ENCODE measurements at regions not wholly inside any gene's neighbourhood (a gene's known extent, or its start where the extent isn't known, plus 50 kb on each side); places are given as distances from the start of the nearest gene placed in this dataset.

DNA sequence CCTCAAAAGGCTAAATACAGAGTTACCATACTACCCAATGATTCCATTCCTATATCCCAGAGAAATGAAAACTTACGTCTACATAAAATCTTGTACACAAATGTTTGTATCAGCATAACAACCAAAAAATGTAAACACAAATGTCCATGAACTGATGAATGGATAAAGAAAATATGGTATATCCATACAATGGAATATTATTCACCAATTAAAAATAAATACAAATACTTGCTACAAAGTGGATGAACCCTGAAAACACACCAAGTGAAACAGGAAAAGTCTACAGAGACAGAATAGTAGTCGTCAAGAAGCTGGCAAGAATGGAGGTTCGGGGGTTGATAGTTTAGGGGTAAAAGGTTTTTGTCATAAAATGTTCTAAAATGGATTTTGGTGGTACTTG, 54.0 kb upstream of the ANKRD28 start:
- Histone ChIP-seq H3K27ac (ENCODE audit: low read length) (no peak overlapping the region), H3K27me3 (ENCODE audit: control insufficient read depth in 1 of 2, insufficient read depth in 2 of 2, low read length in 2 of 2) (no peaks in the 10 kb centered on the region), H3K9me3 (ENCODE audit: control insufficient read depth in 2 of 2, low read length in 2 of 2) (no peaks in the 10 kb centered on the region)

GRCh38 chr3:15858547-15859506, 61.0 kb upstream of the ANKRD28 start:
- Histone ChIP-seq H3K4me1 (ENCODE audit: control insufficient read depth, insufficient read depth, low read length) (peaks cover 4% of the 10 kb centered on the region), H3K9me3 (ENCODE audit: control insufficient read depth in 2 of 2, low read length in 2 of 2) (no peaks in the 10 kb centered on the region), H3K27ac (ENCODE audit: low read length) (no peak overlapping the region), H3K27me3 (ENCODE audit: control insufficient read depth in 1 of 2, insufficient read depth in 2 of 2, low read length in 2 of 2) (no peaks in the 10 kb centered on the region), H3K4me3 (ENCODE audit: low read length in 2 of 2) (peak overlapping the region; percentile 75 to 79), H3K9ac (ENCODE audit: low read length in 2 of 2) (peak overlapping the region; percentile 66 to 68), H3K36me3 (ENCODE audit: control insufficient read depth in 2 of 2, insufficient read depth in 2 of 2, low read length in 2 of 2) (no peaks in the 10 kb centered on the region)

More for the DNA sequence above, 54.0 kb upstream of the ANKRD28 start:
- H3K36me3 ChIP-seq (ENCODE audit: control insufficient read depth in 2 of 2, insufficient read depth in 2 of 2, low read length in 2 of 2): no peaks in the 10 kb centered on the region
- no peaks in the 10 kb centered on the region for H3K4me1 ChIP-seq (ENCODE audit: control insufficient read depth, insufficient read depth, low read length)
- H3K9ac ChIP-seq (ENCODE audit: low read length in 2 of 2): no peak overlapping the region
- H3K4me3 ChIP-seq (ENCODE audit: low read length in 2 of 2): no peak overlapping the region

DNA sequence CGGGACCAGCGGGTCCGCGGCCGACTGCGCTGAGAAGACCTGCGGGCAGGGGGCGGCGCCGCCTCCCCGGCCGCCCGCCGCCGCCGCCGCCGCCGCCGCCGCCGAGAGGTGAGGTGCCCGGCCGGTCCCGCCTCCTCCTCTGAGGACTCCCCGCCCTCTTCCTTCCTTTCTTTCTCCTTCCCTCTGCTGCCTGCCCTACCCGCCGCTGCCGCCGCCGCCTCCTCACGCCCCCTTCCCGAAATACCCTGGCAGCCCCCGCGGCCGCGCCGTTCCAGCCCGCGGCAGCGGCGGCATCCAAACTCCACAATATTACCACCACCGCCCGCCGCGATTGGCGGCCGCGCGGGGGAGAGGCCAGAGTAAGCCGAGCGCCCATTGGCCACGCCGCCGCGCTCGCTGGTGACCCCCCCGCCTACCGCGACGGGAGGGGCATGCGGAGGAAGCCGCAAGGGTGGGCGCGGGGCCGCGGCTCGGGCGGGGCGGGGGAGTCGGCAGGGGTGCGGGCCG, 61.8 kb upstream of the ANKRD28 start:
- H3K27me3 ChIP-seq (ENCODE audit: control insufficient read depth in 1 of 2, insufficient read depth in 2 of 2, low read length in 2 of 2): no peaks in the 10 kb centered on the region
- H3K4me1 ChIP-seq (ENCODE audit: control insufficient read depth, insufficient read depth, low read length): peaks cover 4% of the 10 kb centered on the region
- no peak overlapping the region for H3K27ac ChIP-seq (ENCODE audit: low read length)
- H3K4me3 ChIP-seq (ENCODE audit: low read length in 2 of 2): peak overlapping the region; percentile 79
- peak overlapping the region in 1 of 2 donors; percentile 66 for H3K9ac ChIP-seq (ENCODE audit: low read length in 2 of 2)
- no peaks in the 10 kb centered on the region for H3K36me3 ChIP-seq (ENCODE audit: control insufficient read depth in 2 of 2, insufficient read depth in 2 of 2, low read length in 2 of 2)
- no peaks in the 10 kb centered on the region for H3K9me3 ChIP-seq (ENCODE audit: control insufficient read depth in 2 of 2, low read length in 2 of 2)

DNA sequence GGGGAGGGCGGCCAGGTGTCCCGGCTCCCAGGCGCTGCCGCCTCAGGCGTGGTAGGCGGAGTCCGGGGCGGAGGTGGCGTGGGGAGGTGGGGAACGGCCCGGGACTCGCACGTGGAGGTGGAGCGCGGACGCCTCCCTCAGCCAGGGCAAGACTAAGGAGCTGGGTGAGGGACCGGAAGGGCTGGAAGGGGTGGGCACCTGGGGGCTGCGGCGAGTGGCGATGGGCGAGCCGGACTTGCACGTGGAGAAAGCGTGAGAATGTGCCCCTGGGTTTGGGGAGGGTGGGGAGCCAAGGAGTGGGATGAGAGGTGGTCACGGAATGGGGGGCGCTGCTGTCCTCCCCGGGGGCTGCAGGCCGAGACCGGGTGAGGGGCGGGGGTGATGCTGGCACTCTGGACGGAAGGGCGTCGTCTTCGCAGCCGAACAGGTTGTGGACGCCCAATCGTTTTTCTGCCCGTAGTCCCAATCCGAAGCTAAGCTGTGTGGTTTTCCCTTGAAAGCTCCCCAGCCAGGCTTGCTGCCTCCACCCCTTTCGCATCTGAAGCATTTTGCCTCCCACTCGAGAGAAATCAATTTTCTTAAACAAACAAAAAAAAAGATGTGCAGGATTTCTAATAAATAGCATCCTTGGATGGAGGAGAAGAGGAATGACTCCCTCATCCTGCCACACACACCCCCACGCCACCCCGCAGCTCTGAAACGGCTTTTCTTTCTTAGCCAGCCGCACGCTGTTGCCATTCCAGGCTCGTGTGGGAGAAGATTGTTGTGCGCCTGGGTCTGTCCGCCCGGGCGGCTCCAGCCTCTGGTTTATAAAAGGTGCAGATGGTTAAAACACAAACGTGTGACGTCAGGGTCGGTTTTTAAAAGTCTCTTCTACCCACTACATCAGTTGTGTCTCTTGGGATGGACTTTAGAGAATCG, 62.5 kb upstream of the ANKRD28 start:
- Histone ChIP-seq H3K4me3 (ENCODE audit: low read length in 2 of 2) (peak overlapping the region; percentile 79), H3K9ac (ENCODE audit: low read length in 2 of 2) (peak overlapping the region; percentile 37 to 70), H3K27me3 (ENCODE audit: control insufficient read depth in 1 of 2, insufficient read depth in 2 of 2, low read length in 2 of 2) (no peaks in the 10 kb centered on the region), H3K4me1 (ENCODE audit: control insufficient read depth, insufficient read depth, low read length) (peaks cover 4% of the 10 kb centered on the region), H3K9me3 (ENCODE audit: control insufficient read depth in 2 of 2, low read length in 2 of 2) (no peaks in the 10 kb centered on the region), H3K27ac (ENCODE audit: low read length) (peak overlapping the region; percentile 8), H3K36me3 (ENCODE audit: control insufficient read depth in 2 of 2, insufficient read depth in 2 of 2, low read length in 2 of 2) (no peaks in the 10 kb centered on the region)

GRCh38 chr3:15861163-15861562, 63.4 kb upstream of the ANKRD28 start:
- Histone ChIP-seq H3K4me3 (ENCODE audit: low read length in 2 of 2) (no peak overlapping the region), H3K27me3 (ENCODE audit: control insufficient read depth in 1 of 2, insufficient read depth in 2 of 2, low read length in 2 of 2) (no peaks in the 10 kb centered on the region), H3K9ac (ENCODE audit: low read length in 2 of 2) (no peak overlapping the region), H3K36me3 (ENCODE audit: control insufficient read depth in 2 of 2, insufficient read depth in 2 of 2, low read length in 2 of 2) (no peaks in the 10 kb centered on the region), H3K4me1 (ENCODE audit: control insufficient read depth, insufficient read depth, low read length) (peaks cover 4% of the 10 kb centered on the region), H3K9me3 (ENCODE audit: control insufficient read depth in 2 of 2, low read length in 2 of 2) (no peaks in the 10 kb centered on the region), H3K27ac (ENCODE audit: low read length) (no peak overlapping the region)

DNA sequence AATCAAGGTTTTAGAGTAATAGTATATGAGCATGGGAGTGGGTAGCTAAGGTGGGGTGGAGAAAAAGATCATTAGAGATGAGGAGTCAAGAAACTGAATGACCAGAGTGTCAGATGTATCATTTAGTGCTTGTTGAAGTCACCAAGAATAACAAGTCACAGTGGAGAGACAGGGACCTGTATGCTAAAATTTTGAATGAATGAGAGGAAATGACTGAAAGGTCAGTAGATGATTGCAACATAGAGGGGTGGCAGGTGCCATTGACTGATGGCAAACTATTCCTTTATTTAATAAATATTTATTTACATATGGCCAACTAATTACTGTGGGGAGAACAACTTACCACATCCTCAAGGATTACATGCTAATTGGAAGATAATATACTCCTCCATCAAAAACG, 75.0 kb upstream of the ANKRD28 start:
- no peaks in the 10 kb centered on the region for H3K4me1 ChIP-seq (ENCODE audit: control insufficient read depth, insufficient read depth, low read length)
- no peak overlapping the region for H3K4me3 ChIP-seq (ENCODE audit: low read length in 2 of 2)
- no peaks in the 10 kb centered on the region for H3K9me3 ChIP-seq (ENCODE audit: control insufficient read depth in 2 of 2, low read length in 2 of 2)
- no peak overlapping the region for H3K9ac ChIP-seq (ENCODE audit: low read length in 2 of 2)
- H3K27me3 ChIP-seq (ENCODE audit: control insufficient read depth in 1 of 2, insufficient read depth in 2 of 2, low read length in 2 of 2): no peaks in the 10 kb centered on the region
- H3K27ac ChIP-seq (ENCODE audit: low read length): no peak overlapping the region
- no peaks in the 10 kb centered on the region for H3K36me3 ChIP-seq (ENCODE audit: control insufficient read depth in 2 of 2, insufficient read depth in 2 of 2, low read length in 2 of 2)

- Histone ChIP-seq H3K9ac (ENCODE audit: low read length in 2 of 2) (no peak overlapping the region), H3K9me3 (ENCODE audit: control insufficient read depth in 2 of 2, low read length in 2 of 2) (no peaks in the 10 kb centered on the region), H3K36me3 (ENCODE audit: control insufficient read depth in 2 of 2, insufficient read depth in 2 of 2, low read length in 2 of 2) (no peaks in the 10 kb centered on the region), H3K4me1 (ENCODE audit: control insufficient read depth, insufficient read depth, low read length) (no peaks in the 10 kb centered on the region), H3K27me3 (ENCODE audit: control insufficient read depth in 1 of 2, insufficient read depth in 2 of 2, low read length in 2 of 2) (no peaks in the 10 kb centered on the region), H3K4me3 (ENCODE audit: low read length in 2 of 2) (no peak overlapping the region), H3K27ac (ENCODE audit: low read length) (no peak overlapping the region)
Measured at GRCh38 chr3:15873415-15873814, 75.6 kb upstream of the ANKRD28 start.

DNA sequence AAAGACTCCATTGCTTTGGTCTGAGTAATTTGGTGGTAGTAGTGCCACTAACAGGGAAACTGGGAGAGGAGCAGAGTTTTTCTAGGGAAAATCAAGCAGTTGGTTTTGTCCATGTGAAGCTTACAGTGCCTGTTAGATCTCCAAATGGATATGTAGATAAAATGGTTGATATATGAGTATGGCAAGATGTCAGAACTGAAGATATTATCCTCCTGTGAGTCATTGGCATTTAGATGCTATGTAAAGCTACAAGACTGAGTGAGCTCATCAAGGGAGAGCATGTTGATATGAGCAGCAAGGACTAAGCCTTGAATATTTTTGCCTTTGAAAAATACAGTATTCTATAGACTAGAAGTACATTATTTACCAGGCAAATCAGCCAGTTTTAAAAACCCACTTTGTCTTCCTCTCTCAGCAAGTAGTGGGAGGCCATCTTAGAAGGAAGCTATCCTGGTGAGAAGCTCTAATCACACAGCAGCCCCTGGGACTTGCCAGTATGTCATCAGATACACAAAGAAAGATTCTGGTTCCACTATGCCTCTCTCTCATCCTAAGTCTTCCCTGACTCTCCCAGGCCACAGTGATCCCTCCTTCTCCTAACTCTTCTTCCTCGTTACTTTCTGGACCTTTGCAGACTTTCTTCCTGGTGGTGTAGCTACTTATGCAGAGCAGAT, 77.4 kb upstream of the ANKRD28 start:
- no peak overlapping the region for H3K9ac ChIP-seq (ENCODE audit: low read length in 2 of 2)
- H3K9me3 ChIP-seq (ENCODE audit: control insufficient read depth in 2 of 2, low read length in 2 of 2): no peaks in the 10 kb centered on the region
- no peak overlapping the region for H3K4me3 ChIP-seq (ENCODE audit: low read length in 2 of 2)
- H3K36me3 ChIP-seq (ENCODE audit: control insufficient read depth in 2 of 2, insufficient read depth in 2 of 2, low read length in 2 of 2): no peaks in the 10 kb centered on the region
- no peak overlapping the region for H3K27ac ChIP-seq (ENCODE audit: low read length)
- no peaks in the 10 kb centered on the region for H3K4me1 ChIP-seq (ENCODE audit: control insufficient read depth, insufficient read depth, low read length)
- H3K27me3 ChIP-seq (ENCODE audit: control insufficient read depth in 1 of 2, insufficient read depth in 2 of 2, low read length in 2 of 2): no peaks in the 10 kb centered on the region

DNA sequence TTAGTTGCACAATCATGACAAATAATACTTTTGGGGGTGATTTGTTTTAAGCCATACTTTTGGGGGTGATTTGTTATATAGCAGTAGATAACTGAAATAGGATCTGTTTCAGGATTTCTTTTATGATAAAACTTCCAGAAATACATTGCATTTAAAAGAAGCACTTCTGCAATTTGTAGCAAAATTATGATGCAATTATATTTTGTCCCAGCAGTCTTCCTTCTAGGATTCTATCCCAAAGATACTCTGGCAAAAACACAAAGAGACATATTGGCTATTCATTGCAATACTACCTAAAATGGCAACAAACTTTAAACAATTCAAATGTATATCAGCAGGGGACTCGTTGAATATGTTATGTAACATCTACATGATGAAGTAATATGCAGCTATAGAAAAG, 78.9 kb upstream of the ANKRD28 start:
- no peak overlapping the region for H3K27ac ChIP-seq (ENCODE audit: low read length)
- no peak overlapping the region for H3K4me3 ChIP-seq (ENCODE audit: low read length in 2 of 2)
- H3K9ac ChIP-seq (ENCODE audit: low read length in 2 of 2): no peak overlapping the region
- H3K27me3 ChIP-seq (ENCODE audit: control insufficient read depth in 1 of 2, insufficient read depth in 2 of 2, low read length in 2 of 2): no peaks in the 10 kb centered on the region
- H3K36me3 ChIP-seq (ENCODE audit: control insufficient read depth in 2 of 2, insufficient read depth in 2 of 2, low read length in 2 of 2): no peaks in the 10 kb centered on the region
- H3K9me3 ChIP-seq (ENCODE audit: control insufficient read depth in 2 of 2, low read length in 2 of 2): no peaks in the 10 kb centered on the region
- no peaks in the 10 kb centered on the region for H3K4me1 ChIP-seq (ENCODE audit: control insufficient read depth, insufficient read depth, low read length)

- H3K9ac ChIP-seq (ENCODE audit: low read length in 2 of 2): no peak overlapping the region
- no peaks in the 10 kb centered on the region for H3K36me3 ChIP-seq (ENCODE audit: control insufficient read depth in 2 of 2, insufficient read depth in 2 of 2, low read length in 2 of 2)
- no peak overlapping the region for H3K4me3 ChIP-seq (ENCODE audit: low read length in 2 of 2)
- no peaks in the 10 kb centered on the region for H3K27me3 ChIP-seq (ENCODE audit: control insufficient read depth in 1 of 2, insufficient read depth in 2 of 2, low read length in 2 of 2)
- no peak overlapping the region for H3K27ac ChIP-seq (ENCODE audit: low read length)
- H3K9me3 ChIP-seq (ENCODE audit: control insufficient read depth in 2 of 2, low read length in 2 of 2): no peaks in the 10 kb centered on the region
- no peaks in the 10 kb centered on the region for H3K4me1 ChIP-seq (ENCODE audit: control insufficient read depth, insufficient read depth, low read length)
Measured at GRCh38 chr3:15877813-15878212, 80.0 kb upstream of the ANKRD28 start.
